Cardiac muscle cell (in vitro differentiated cells and primary cell): ENCODE measurements at regions not wholly inside any gene's neighbourhood (a gene's known extent, or its start where the extent isn't known, plus 50 kb on each side); places are given as distances from the start of the nearest gene placed in this dataset.

ENCODE experiments used
- DNase-seq, 2 donors: peaks; one replicate each; pipeline versions ENCODE4 v3.0.0 to v3.0.0-alpha.2; 2010 to 2017; ENCODE audit warnings: low read depth in 1 of 2, low spot score in 1 of 2
- H3K27ac ChIP-seq: fragments of 200-600 bp; sonication (generic); 2 replicates; pipeline ENCODE4 v1.5.1; 2016
- H3K27me3 ChIP-seq: fragments of 200-600 bp; sonication (generic); 2 replicates; pipeline ENCODE4 v1.6.0; 2016; ENCODE audit warnings: control low read depth
- H3K36me3 ChIP-seq: fragments of 200-600 bp; sonication (generic); 2 replicates; pipeline ENCODE4 v1.5.1; 2016; ENCODE audit warnings: control low read depth
- H3K4me1 ChIP-seq: fragments of 200-600 bp; sonication (generic); 2 replicates; pipeline ENCODE4 v1.8.1; 2017; ENCODE audit warnings: low read depth, mild to moderate bottlenecking, mixed run types
- H3K4me3 ChIP-seq: fragments of 200-600 bp; sonication (generic); 2 replicates; pipeline ENCODE4 v1.5.1; 2016; ENCODE audit warnings: mild to moderate bottlenecking
- H3K9me3 ChIP-seq: fragments of 200-600 bp; sonication (generic); 2 replicates; pipeline ENCODE4 v1.5.1; 2017; ENCODE audit warnings: low read depth, mild to moderate bottlenecking, control low read depth
- CTCF ChIP-seq: IDR thresholded peaks from 2 replicates; pipeline ENCODE4 v1.5.1; 2012; ENCODE audit warnings: low read depth, mild to moderate bottlenecking, low read length

- TF ChIP-seq CTCF = no peak
- H3K36me3 ChIP-seq = no peaks in the 10 kb centered on the region
- no peaks in the 10 kb centered on the region for H3K27me3 ChIP-seq
- H3K27ac ChIP-seq = no peak overlapping the region
- H3K4me1 ChIP-seq = no peaks in the 10 kb centered on the region
- H3K4me3 ChIP-seq = no peak overlapping the region
- no peak for DNase-seq
- no peaks in the 10 kb centered on the region for H3K9me3 ChIP-seq
Measured at GRCh38 chr19:20482721-20483120, 82.9 kb downstream of the ZNF737 start.

GRCh38 chr19:20481736-20482135 is 83.8 kb downstream of the ZNF737 start:
- DNase-seq = no peak
- TF ChIP-seq CTCF = no peak
- no peaks in the 10 kb centered on the region for H3K27me3 ChIP-seq
- no peaks in the 10 kb centered on the region for H3K36me3 ChIP-seq
- no peak overlapping the region for H3K4me3 ChIP-seq
- H3K4me1 ChIP-seq = no peaks in the 10 kb centered on the region
- no peak overlapping the region for H3K27ac ChIP-seq
- H3K9me3 ChIP-seq = no peaks in the 10 kb centered on the region

GRCh38 chr19:20479483-20479882 is 86.1 kb downstream of the ZNF737 start:
- Histone ChIP-seq H3K4me3 (no peak overlapping the region), H3K27me3 (no peaks in the 10 kb centered on the region), H3K36me3 (no peaks in the 10 kb centered on the region), H3K9me3 (no peaks in the 10 kb centered on the region), H3K27ac (no peak overlapping the region), H3K4me1 (no peaks in the 10 kb centered on the region)
- DNase-seq = no peak
- TF ChIP-seq CTCF = no peak

- Histone ChIP-seq H3K4me3 (no peak overlapping the region), H3K27ac (no peak overlapping the region), H3K27me3 (no peaks in the 10 kb centered on the region), H3K4me1 (no peaks in the 10 kb centered on the region), H3K36me3 (no peaks in the 10 kb centered on the region), H3K9me3 (no peaks in the 10 kb centered on the region)
- no peak for TF ChIP-seq CTCF
- DNase-seq = no peak
Measured at GRCh38 chr19:20478936-20479335, 86.6 kb downstream of the ZNF737 start.

- Histone ChIP-seq H3K4me3 (no peak overlapping the region), H3K4me1 (no peaks in the 10 kb centered on the region), H3K9me3 (no peaks in the 10 kb centered on the region), H3K27ac (no peak overlapping the region), H3K27me3 (no peaks in the 10 kb centered on the region), H3K36me3 (no peaks in the 10 kb centered on the region)
- no peak for TF ChIP-seq CTCF
- DNase-seq = no peak
Measured at GRCh38 chr19:20472854-20473253, 92.7 kb downstream of the ZNF737 start.

- no peaks in the 10 kb centered on the region for H3K9me3 ChIP-seq
- H3K4me3 ChIP-seq = no peak overlapping the region
- no peaks in the 10 kb centered on the region for H3K36me3 ChIP-seq
- TF ChIP-seq CTCF = no peak
- H3K4me1 ChIP-seq = no peaks in the 10 kb centered on the region
- no peak for DNase-seq
- H3K27me3 ChIP-seq = no peaks in the 10 kb centered on the region
- no peak overlapping the region for H3K27ac ChIP-seq
Measured at GRCh38 chr19:20471431-20471830, 94.2 kb downstream of the ZNF737 start.
